Stomach (tissue), 8 donors: ENCODE measurements at regions not wholly inside any gene's neighbourhood (a gene's known extent, or its start where the extent isn't known, plus 50 kb on each side); places are given as distances from the start of the nearest gene placed in this dataset.

ENCODE experiments used
- DNase-seq, 2 donors: peaks; one replicate each; pipeline versions ENCODE4 v3.0.0 to v3.0.0-alpha.2; 2013 to 2019
- H3K27ac ChIP-seq, 5 donors: fragments of 200-600 bp in 4 of 5; sonication (generic) in 4 of 5; one replicate each; pipeline ENCODE4 v1.5.1; 2013 to 2019; ENCODE audit warnings: mild to moderate bottlenecking in 1 of 5, moderate library complexity in 1 of 5
- H3K27me3 ChIP-seq, 3 donors: fragments of 200-600 bp; sonication (generic); one replicate each; pipeline ENCODE4 v1.5.1; 2017 to 2019; ENCODE audit warnings: mixed run types in 1 of 3
- H3K36me3 ChIP-seq, 4 donors: fragments of 200-600 bp; sonication (generic); 1 replicate in 3 of 4; 2 replicates in 1 of 4; pipeline ENCODE4 v1.5.1; 2016 to 2019
- H3K4me1 ChIP-seq, 4 donors: fragments of 200-600 bp; sonication (generic); one replicate each; pipeline ENCODE4 v1.5.1; 2016 to 2019
- H3K4me3 ChIP-seq, 4 donors: fragments of 200-600 bp; sonication (generic) in 3 of 4; one replicate each; pipeline ENCODE4 v1.5.1; 2016 to 2019; ENCODE audit warnings: mild to moderate bottlenecking in 1 of 4
- H3K9me3 ChIP-seq, 4 donors: fragments of 200-600 bp; sonication (generic); one replicate each; pipeline ENCODE4 v1.5.1; 2016 to 2019
- EP300 ChIP-seq: sonication (generic); formaldehyde crosslinking; IDR thresholded peaks from one replicate; pipeline ENCODE4 v1.6.1; 2017; ENCODE audit warnings: antibody characterized with exemption
- POLR2A ChIP-seq, 4 donors: fragments of 450-650 bp; IDR thresholded peaks; one replicate each; pipeline ENCODE4 v1.6.1; 2016; ENCODE audit warnings: antibody characterized with exemption in 4 of 4, control low read depth in 2 of 4, mild to moderate bottlenecking in 1 of 4, moderate library complexity in 1 of 4
- POLR2AphosphoS5 ChIP-seq, 3 donors: sonication (generic); formaldehyde crosslinking; IDR thresholded peaks; one replicate each; pipeline ENCODE4 v1.6.1; 2016; ENCODE audit warnings: antibody characterized with exemption in 3 of 3
- WGBS, 5 donors: extraction: QIAGEN DNeasy Blood & Tissue Kit in 3 of 5; methylation state at CpG; one replicate each; pipeline versions ENCODE4 v1.1.5 to v1.1.7; 2013 to 2018; 5-methylcytosine and 5-hydroxymethylcytosine counted together
- intact Hi-C: fragments of 100-400 bp; cut with DNase I; formaldehyde crosslinking; loops from one replicate; pipeline ENCODE4 v1.15.1; 2023; ENCODE audit warnings: low total_unique reads
- TF ChIP-seq, protein P1 (sequence below), 7 experiments: fragments of 450-650 bp in 4 of 7; fragments of 200-600 bp in 3 of 7; sonication (generic) in 3 of 7; IDR thresholded peaks; one replicate each; pipeline ENCODE4 v1.5.1; 2016 to 2019; ENCODE audit warnings: antibody characterized with exemption in 7 of 7, control low read depth in 2 of 7, mild to moderate bottlenecking in 1 of 7
- donor health status: healthy with polysubstance abuse.
- donor health status: Bipolar disorder and iron deficiency.
- donor health status: healthy.

DNA sequence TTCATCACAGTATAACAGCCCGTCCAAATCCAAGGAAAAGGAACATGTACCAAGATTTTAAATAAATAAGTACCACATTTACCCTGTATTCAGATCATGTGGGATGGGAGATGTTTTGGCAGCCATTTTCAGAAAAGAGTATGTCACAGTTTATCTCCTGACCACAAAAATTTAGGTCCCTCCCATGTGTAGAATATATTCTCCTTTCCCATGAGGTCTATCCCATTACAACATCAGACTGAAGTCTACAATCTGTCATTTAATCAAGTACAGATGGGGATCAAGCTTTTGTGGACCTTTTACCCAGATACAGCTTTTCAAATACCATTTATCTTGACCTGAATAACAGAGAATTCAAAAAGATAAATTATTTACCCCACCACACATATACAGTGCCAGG lies 444.5 kb downstream of the PLOD2 start:
- WGBS, 5 donors, result 87 to 95% (median 89%) methylated on average over 1 of the region's 1 CpG
- intact Hi-C loops, result no loop called here
- TF ChIP-seq, protein P1, sequence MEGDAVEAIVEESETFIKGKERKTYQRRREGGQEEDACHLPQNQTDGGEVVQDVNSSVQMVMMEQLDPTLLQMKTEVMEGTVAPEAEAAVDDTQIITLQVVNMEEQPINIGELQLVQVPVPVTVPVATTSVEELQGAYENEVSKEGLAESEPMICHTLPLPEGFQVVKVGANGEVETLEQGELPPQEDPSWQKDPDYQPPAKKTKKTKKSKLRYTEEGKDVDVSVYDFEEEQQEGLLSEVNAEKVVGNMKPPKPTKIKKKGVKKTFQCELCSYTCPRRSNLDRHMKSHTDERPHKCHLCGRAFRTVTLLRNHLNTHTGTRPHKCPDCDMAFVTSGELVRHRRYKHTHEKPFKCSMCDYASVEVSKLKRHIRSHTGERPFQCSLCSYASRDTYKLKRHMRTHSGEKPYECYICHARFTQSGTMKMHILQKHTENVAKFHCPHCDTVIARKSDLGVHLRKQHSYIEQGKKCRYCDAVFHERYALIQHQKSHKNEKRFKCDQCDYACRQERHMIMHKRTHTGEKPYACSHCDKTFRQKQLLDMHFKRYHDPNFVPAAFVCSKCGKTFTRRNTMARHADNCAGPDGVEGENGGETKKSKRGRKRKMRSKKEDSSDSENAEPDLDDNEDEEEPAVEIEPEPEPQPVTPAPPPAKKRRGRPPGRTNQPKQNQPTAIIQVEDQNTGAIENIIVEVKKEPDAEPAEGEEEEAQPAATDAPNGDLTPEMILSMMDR (IDR thresholded peaks at IDR 0.05), result no peak
- no peak for TF ChIP-seq EP300
- TF ChIP-seq POLR2AphosphoS5 (IDR thresholded peaks at IDR 0.05), result no peak
- no peak for TF ChIP-seq POLR2A (IDR thresholded peaks at IDR 0.05)

DNA sequence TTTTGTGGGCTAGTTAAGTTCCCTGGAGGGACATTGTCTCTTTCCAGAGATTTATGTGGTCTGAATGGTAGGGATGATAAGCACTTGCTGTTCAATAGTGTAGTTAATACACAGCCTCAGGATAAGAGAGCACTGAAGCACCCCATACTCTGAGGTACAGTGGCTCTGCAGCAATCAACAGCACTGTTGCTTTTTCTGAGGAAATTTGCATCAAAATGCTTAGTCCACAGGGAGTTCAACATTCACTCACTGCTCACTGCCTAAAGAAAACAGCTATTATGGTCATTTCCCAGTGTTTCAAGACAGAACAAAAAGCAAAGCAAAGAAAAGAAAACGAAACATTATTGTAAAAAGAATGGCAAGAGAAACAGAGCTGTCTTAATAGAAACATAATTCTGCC lies 441.9 kb downstream of the PLOD2 start:
- Histone ChIP-seq H3K27ac (no peak overlapping the region), H3K4me3 (no peak overlapping the region), H3K27me3 (no peaks in the 10 kb centered on the region), H3K36me3 (no peaks in the 10 kb centered on the region), H3K9me3 (no peaks in the 10 kb centered on the region), H3K4me1 (no peaks in the 10 kb centered on the region)
- intact Hi-C loops, result no loop called here
- WGBS, 5 donors, result 66 to 75% (median 68%) methylated on average over 1 of the region's 1 CpG
- DNase-seq, result no peak
- TF ChIP-seq EP300 (no peak), POLR2AphosphoS5 (IDR thresholded peaks at IDR 0.05) (no peak), POLR2A (IDR thresholded peaks at IDR 0.05) (no peak)
- TF ChIP-seq, protein P1 (IDR thresholded peaks at IDR 0.05), result no peak

More for the DNA sequence above, 444.5 kb downstream of the PLOD2 start:
- no peaks in the 10 kb centered on the region for H3K27me3 ChIP-seq
- no peaks in the 10 kb centered on the region for H3K9me3 ChIP-seq
- no peak overlapping the region for H3K4me3 ChIP-seq
- H3K36me3 ChIP-seq, result no peaks in the 10 kb centered on the region
- H3K4me1 ChIP-seq, result no peaks in the 10 kb centered on the region
- H3K27ac ChIP-seq, result no peak overlapping the region
- DNase-seq, result no peak

- Histone ChIP-seq H3K4me3 (no peak overlapping the region), H3K27ac (no peak overlapping the region), H3K4me1 (no peaks in the 10 kb centered on the region), H3K27me3 (no peaks in the 10 kb centered on the region), H3K36me3 (no peaks in the 10 kb centered on the region), H3K9me3 (no peaks in the 10 kb centered on the region)
- WGBS, 5 donors, result 84 to 93% (median 85%) methylated on average over 3 of the region's 3 CpGs
- no peak for DNase-seq
- TF ChIP-seq EP300, result no peak
- TF ChIP-seq POLR2AphosphoS5 (IDR thresholded peaks at IDR 0.05), result no peak
- no peak for TF ChIP-seq POLR2A (IDR thresholded peaks at IDR 0.05)
- TF ChIP-seq, protein P1 (IDR thresholded peaks at IDR 0.05), result no peak
- intact Hi-C loops, result no loop called here
These were observed 439.6 kb downstream of the PLOD2 start for GRCh38 chr3:145721273-145721805.

DNA sequence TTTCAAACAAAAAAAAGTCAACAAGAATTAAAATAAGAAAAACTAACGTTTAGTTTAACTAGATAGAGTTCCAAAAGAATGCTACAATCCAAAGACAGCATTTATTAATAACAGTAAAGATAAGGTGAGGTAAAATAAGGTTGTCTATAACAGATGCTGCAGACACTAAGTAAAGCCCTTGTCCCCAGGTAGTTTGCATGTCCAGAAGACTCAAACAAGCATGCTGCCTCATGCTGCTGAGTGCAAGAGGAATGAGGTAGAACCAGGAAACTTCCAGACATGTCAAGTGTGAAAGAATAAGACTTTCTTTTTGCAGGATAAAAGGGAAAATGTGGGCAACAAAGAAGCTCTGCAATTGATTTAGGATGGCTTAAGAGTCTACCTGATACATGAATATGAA lies 439.2 kb downstream of the PLOD2 start:
- no peaks in the 10 kb centered on the region for H3K27me3 ChIP-seq
- no peaks in the 10 kb centered on the region for H3K36me3 ChIP-seq
- H3K27ac ChIP-seq, result no peak overlapping the region
- no peak for TF ChIP-seq EP300
- no peak for TF ChIP-seq POLR2A (IDR thresholded peaks at IDR 0.05)
- TF ChIP-seq, protein P1 (IDR thresholded peaks at IDR 0.05), result no peak
- TF ChIP-seq POLR2AphosphoS5 (IDR thresholded peaks at IDR 0.05), result no peak
- intact Hi-C loops, result no loop called here
- no peaks in the 10 kb centered on the region for H3K4me1 ChIP-seq
- DNase-seq, result no peak
- WGBS, 5 donors, result 38 to 60% (median 47%) methylated on average over 1 of the region's 1 CpG
- H3K9me3 ChIP-seq, result no peaks in the 10 kb centered on the region
- no peak overlapping the region for H3K4me3 ChIP-seq
